GM12878 (cell line): ENCODE measurements at regions not wholly inside any gene's neighbourhood (a gene's known extent, or its start where the extent isn't known, plus 50 kb on each side); places are given as distances from the start of the nearest gene placed in this dataset.

Experiments
- ATAC-seq: fragments of 200-7000 bp; cut with Tn5 transposase; 3 replicates; pipeline ENCODE4 v1.9.1; 2020; ENCODE audit warnings: mild to moderate bottlenecking, moderate library complexity
- BruUV-seq: library from RNA; stranded (reverse); fragments of 400-500 nt; replicated peaks from 2 replicates; lab custom pipeline; 2021; lab: Mats Ljungman, UMichigan
- CTCF ChIA-PET: fragments of 300-600 bp; sonication (Branson Sonifier 250); formaldehyde crosslinking; extraction: SDS; loops from one replicate; lab custom pipeline; 2021; ENCODE audit warnings: inconsistent platforms; lab: Yijun Ruan, JAX
- POLR2A ChIA-PET: fragments of 350-600 bp; formaldehyde crosslinking; extraction: SDS; loops from one replicate; lab custom pipeline; 2021; ENCODE audit warnings: inconsistent platforms; lab: Charles Lee
- RAD21 ChIA-PET: fragments of 300-600 bp; sonication (Branson Sonifier 250); formaldehyde crosslinking; loops from one replicate; lab custom pipeline; 2023; ENCODE audit warnings: antibody characterized with exemption; ENCODE audit not compliant: unreplicated experiment; lab: Charles Lee
- SMC1A ChIA-PET: fragments of 300-600 bp; sonication (Branson Sonifier 250); formaldehyde crosslinking; loops from one replicate; lab custom pipeline; 2023; ENCODE audit not compliant: unreplicated experiment, uncharacterized antibody; lab: Charles Lee
- DNase-seq: peaks from one replicate; pipeline ENCODE4 v3.0.0-alpha.2; 2011; ENCODE audit warnings: low read depth, low spot score
- FAIRE-seq: peaks from 3 replicates; lab custom pipeline; 2011; peaks lifted over from hg19 to GRCh38; lab: Jason Lieb, UNC
- H2AFZ ChIP-seq: 2 replicates; pipeline ENCODE4 v1.6.0; 2011; ENCODE audit warnings: low read depth, low read length, control low read depth; ENCODE audit not compliant: control insufficient read depth
- H3K27ac ChIP-seq: 2 replicates; pipeline ENCODE4 v1.5.1; 2011; ENCODE audit warnings: control low read depth; ENCODE audit not compliant: control insufficient read depth, insufficient read depth
- H3K27me3 ChIP-seq, 2 experiments: replicated peaks in 1 of 2; 2 replicates each; pipeline versions ENCODE4 v1.6.0 to v1.6.1; 2011; ENCODE audit warnings: low read length in 1 of 2; ENCODE audit not compliant: control insufficient read depth in 2 of 2, insufficient read depth in 2 of 2
- H3K36me3 ChIP-seq, 2 experiments: 2 replicates each; pipeline ENCODE4 v1.5.1; 2011; ENCODE audit warnings: low read length in 1 of 2; ENCODE audit not compliant: control insufficient read depth in 2 of 2, insufficient read depth in 2 of 2
- H3K4me1 ChIP-seq: 2 replicates; pipeline ENCODE4 v1.6.1; 2011; ENCODE audit warnings: mild to moderate bottlenecking, low read length, moderate library complexity, mixed read lengths; ENCODE audit not compliant: control insufficient read depth, insufficient read depth
- H3K4me2 ChIP-seq: 2 replicates; pipeline ENCODE4 v1.6.0; 2011; ENCODE audit warnings: control low read depth; ENCODE audit not compliant: control insufficient read depth, insufficient read depth
- H3K4me3 ChIP-seq: fragments of 200-600 bp; sonication (generic); 2 replicates; pipeline ENCODE4 v1.5.1; 2016
- H3K79me2 ChIP-seq: 2 replicates; pipeline ENCODE4 v1.6.0; 2011; ENCODE audit warnings: low read length; ENCODE audit not compliant: control insufficient read depth, insufficient read depth
- H3K9ac ChIP-seq: 2 replicates; pipeline ENCODE4 v1.8.0; 2011; ENCODE audit warnings: low read length, control low read depth, mixed read lengths; ENCODE audit not compliant: control insufficient read depth, insufficient read depth
- H3K9me3 ChIP-seq: replicated peaks from 3 replicates; pipeline ENCODE4 v1.5.1; 2011; ENCODE audit warnings: mild to moderate bottlenecking, low read length; ENCODE audit not compliant: control insufficient read depth, insufficient read depth
- H4K20me1 ChIP-seq: 2 replicates; pipeline ENCODE4 v1.6.0; 2011; ENCODE audit not compliant: control insufficient read depth, insufficient read depth
- ATF7 ChIP-seq: fragments of 450-650 bp; IDR thresholded peaks from 2 replicates; pipeline ENCODE4 v1.6.1; 2016; ENCODE audit warnings: low read depth, mild to moderate bottlenecking
- BHLHE40 ChIP-seq, 2 experiments: fragments of 450-650 bp in 1 of 2; IDR thresholded peaks; 2 replicates each; pipeline ENCODE4 v1.6.1; 2011 to 2017; ENCODE audit warnings: low read depth in 2 of 2, borderline replicate concordance in 1 of 2, improper control_type of control experiment in 1 of 2, low read length in 1 of 2, mild to moderate bottlenecking in 1 of 2
- CHD2 ChIP-seq: IDR thresholded peaks from 2 replicates; pipeline ENCODE4 v1.6.1; 2011; ENCODE audit warnings: low read depth, low read length, improper control_type of control experiment, borderline replicate concordance
- ELK1 ChIP-seq: IDR thresholded peaks from 2 replicates; pipeline ENCODE4 v1.6.1; 2012; ENCODE audit warnings: low read depth, low read length, improper control_type of control experiment
- FOXM1 ChIP-seq: IDR thresholded peaks from 2 replicates; pipeline ENCODE4 v1.6.1; 2012; ENCODE audit warnings: low read depth, mild to moderate bottlenecking, inconsistent platforms, low read length, moderate library complexity
- HDGF ChIP-seq: fragments of 450-650 bp; IDR thresholded peaks from 2 replicates; pipeline ENCODE4 v1.6.1; 2016; ENCODE audit warnings: antibody characterized with exemption
- POU2F2 ChIP-seq: IDR thresholded peaks from 3 replicates; pipeline ENCODE4 v1.6.1; 2011; ENCODE audit warnings: low read depth, mild to moderate bottlenecking, low read length, borderline replicate concordance
- RAD51 ChIP-seq: fragments of 450-650 bp; IDR thresholded peaks from 2 replicates; pipeline ENCODE4 v1.6.1; 2016; ENCODE audit warnings: moderate library complexity, mild to moderate bottlenecking, inconsistent platforms
- SMC3 ChIP-seq: IDR thresholded peaks from 2 replicates; pipeline ENCODE4 v1.6.1; 2011; ENCODE audit warnings: low read length, improper control_type of control experiment, borderline replicate concordance
- SREBF2 ChIP-seq: IDR thresholded peaks from 2 replicates; pipeline ENCODE4 v1.6.1; 2012; ENCODE audit warnings: mild to moderate bottlenecking, low read length
- SRF ChIP-seq, 2 experiments: IDR thresholded peaks; 2 replicates each; pipeline ENCODE4 v1.6.1; 2011; ENCODE audit warnings: low read depth in 2 of 2, low read length in 2 of 2, mild to moderate bottlenecking in 1 of 2, moderate library complexity in 1 of 2
- STAT1 ChIP-seq: fragments of 450-650 bp; conservative IDR thresholded peaks from 2 replicates; pipeline ENCODE4 v1.6.1; 2014; ENCODE audit warnings: antibody characterized with exemption, mild to moderate bottlenecking
- SUPT20H ChIP-seq: IDR thresholded peaks from 2 replicates; pipeline ENCODE4 v1.6.1; 2011; ENCODE audit warnings: low read depth, mild to moderate bottlenecking, low read length, moderate library complexity, borderline replicate concordance; ENCODE audit not compliant: control insufficient read depth
- TBL1XR1 ChIP-seq: IDR thresholded peaks from 2 replicates; pipeline ENCODE4 v1.6.1; 2012; ENCODE audit warnings: low read depth, low read length, improper control_type of control experiment
- WGBS: methylation state at CpG from one replicate; pipeline ENCODE4 v1.1.6; 2016; ENCODE audit warnings: low lambda C conversion rate; ENCODE audit not compliant: insufficient replicate concordance, insufficient coverage; ENCODE audit errors: missing lambda C conversion rate; 5-methylcytosine and 5-hydroxymethylcytosine counted together
- in situ Hi-C: fragments of 300-500 bp; cut with MboI; formaldehyde crosslinking; loops from 9 replicates; pipeline ENCODE4 v1.14.3; 2018; ENCODE audit warnings: mixed read lengths
- intact Hi-C: fragments of 100-400 bp; cut with micrococcal nuclease; formaldehyde crosslinking; loops from one replicate; pipeline ENCODE4 v1.14.2; 2022; ENCODE audit not compliant: unreplicated experiment
- TF ChIP-seq, protein P1 (sequence below): fragments of 450-650 bp; IDR thresholded peaks from 2 replicates; pipeline ENCODE4 v1.6.1; 2017; ENCODE audit warnings: mild to moderate bottlenecking, moderate library complexity
- TF ChIP-seq, protein P2 (sequence below): IDR thresholded peaks from 2 replicates; pipeline ENCODE4 v1.6.1; 2012; ENCODE audit warnings: low read depth, low read length, improper control_type of control experiment
- TF ChIP-seq, protein P3 (sequence below): IDR thresholded peaks from 2 replicates; pipeline ENCODE4 v1.6.1; 2011; ENCODE audit warnings: borderline replicate concordance, low read depth, mild to moderate bottlenecking, moderate library complexity, low read length; ENCODE audit not compliant: insufficient read depth, poor library complexity, severe bottlenecking

DNA sequence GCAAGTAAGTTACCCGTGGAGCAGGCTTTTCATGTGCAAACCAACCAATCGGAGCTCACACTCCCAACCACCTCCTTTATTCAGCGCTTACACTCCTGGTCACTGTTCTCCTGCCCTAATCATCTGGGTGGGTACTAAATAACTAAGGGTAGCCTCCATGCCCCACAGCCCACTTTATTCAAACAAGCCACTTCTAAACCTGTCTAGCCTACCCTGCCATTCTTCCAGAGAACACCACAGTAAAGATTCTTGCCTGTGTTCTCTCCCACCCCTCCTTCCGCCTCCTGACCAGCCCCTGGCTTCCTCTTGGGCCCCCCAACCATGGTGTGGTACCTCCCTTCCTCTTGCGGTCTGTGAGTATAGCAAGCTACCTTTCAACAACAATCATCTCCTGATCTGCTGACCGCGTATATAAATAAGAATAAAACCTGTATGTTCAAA is 581.9 kb downstream of the VRK1 start (continued):
- no peak for TF ChIP-seq FOXM1
- TF ChIP-seq SRF (IDR thresholded peaks at IDR 0.05; ENCODE audit: low read depth in 2 of 2, low read length in 2 of 2), result no peak
- TF ChIP-seq TBL1XR1, result no peak
- no peak for TF ChIP-seq SMC3
- TF ChIP-seq HDGF, result no peak
- TF ChIP-seq STAT1, result no peak
- TF ChIP-seq, protein P1, sequence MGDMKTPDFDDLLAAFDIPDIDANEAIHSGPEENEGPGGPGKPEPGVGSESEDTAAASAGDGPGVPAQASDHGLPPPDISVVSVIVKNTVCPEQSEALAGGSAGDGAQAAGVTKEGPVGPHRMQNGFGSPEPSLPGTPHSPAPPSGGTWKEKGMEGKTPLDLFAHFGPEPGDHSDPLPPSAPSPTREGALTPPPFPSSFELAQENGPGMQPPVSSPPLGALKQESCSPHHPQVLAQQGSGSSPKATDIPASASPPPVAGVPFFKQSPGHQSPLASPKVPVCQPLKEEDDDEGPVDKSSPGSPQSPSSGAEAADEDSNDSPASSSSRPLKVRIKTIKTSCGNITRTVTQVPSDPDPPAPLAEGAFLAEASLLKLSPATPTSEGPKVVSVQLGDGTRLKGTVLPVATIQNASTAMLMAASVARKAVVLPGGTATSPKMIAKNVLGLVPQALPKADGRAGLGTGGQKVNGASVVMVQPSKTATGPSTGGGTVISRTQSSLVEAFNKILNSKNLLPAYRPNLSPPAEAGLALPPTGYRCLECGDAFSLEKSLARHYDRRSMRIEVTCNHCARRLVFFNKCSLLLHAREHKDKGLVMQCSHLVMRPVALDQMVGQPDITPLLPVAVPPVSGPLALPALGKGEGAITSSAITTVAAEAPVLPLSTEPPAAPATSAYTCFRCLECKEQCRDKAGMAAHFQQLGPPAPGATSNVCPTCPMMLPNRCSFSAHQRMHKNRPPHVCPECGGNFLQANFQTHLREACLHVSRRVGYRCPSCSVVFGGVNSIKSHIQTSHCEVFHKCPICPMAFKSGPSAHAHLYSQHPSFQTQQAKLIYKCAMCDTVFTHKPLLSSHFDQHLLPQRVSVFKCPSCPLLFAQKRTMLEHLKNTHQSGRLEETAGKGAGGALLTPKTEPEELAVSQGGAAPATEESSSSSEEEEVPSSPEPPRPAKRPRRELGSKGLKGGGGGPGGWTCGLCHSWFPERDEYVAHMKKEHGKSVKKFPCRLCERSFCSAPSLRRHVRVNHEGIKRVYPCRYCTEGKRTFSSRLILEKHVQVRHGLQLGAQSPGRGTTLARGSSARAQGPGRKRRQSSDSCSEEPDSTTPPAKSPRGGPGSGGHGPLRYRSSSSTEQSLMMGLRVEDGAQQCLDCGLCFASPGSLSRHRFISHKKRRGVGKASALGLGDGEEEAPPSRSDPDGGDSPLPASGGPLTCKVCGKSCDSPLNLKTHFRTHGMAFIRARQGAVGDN, result 0 out of 2 replicates have a peak, but pooled peaks have one; percentile 3
- TF ChIP-seq SUPT20H, result no peak
- TF ChIP-seq CHD2, result no peak

- Histone ChIP-seq H3K27me3 (no peaks in the 10 kb centered on the region), H3K36me3 (no peaks in the 10 kb centered on the region), H3K9ac (no peak overlapping the region), H3K79me2 (no peaks in the 10 kb centered on the region), H3K4me1 (peaks cover 33% of the 10 kb centered on the region), H4K20me1 (no peaks in the 10 kb centered on the region), H3K9me3 (no peaks in the 10 kb centered on the region; the same call in none of the 3 replicates), H3K4me2 (no peak overlapping the region), H2AFZ (no peak overlapping the region), H3K4me3 (no peak overlapping the region), H3K27ac (no peak overlapping the region)
- ATAC-seq (no peak), DNase-seq (no peak), FAIRE-seq (no peak)
- BruUV-seq, result no TSS peak
- ChIA-PET CTCF (interaction anchor here (1.3 to 3.1 kb wide), 3 partner anchors 76 to 81 kb away, joined by 4 to 13 read pairs (median 10); no protein-coding TSS in a partner anchor), SMC1A (interaction anchor here (0.9 to 12.1 kb wide), 9 partner anchors 9 to 82 kb away, joined by 3 to 115 read pairs (median 5); no protein-coding TSS in a partner anchor), POLR2A (interaction anchor here (3.8 kb wide), 1 partner anchor 74 kb away, joined by 16 read pairs; no protein-coding TSS in a partner anchor), RAD21 (interaction anchor here (0.7 to 14.3 kb wide), 5 partner anchors 8 to 78 kb away, joined by 3 to 214 read pairs (median 3); no protein-coding TSS in a partner anchor)
- intact Hi-C loops (loop anchor here (10.0 kb wide), 2 partner anchors 164 to 206 kb away; no protein-coding TSS in a partner anchor), in situ Hi-C loops (no loop called here)
- 48% methylated on average over 7 of the region's 7 CpGs for WGBS
- TF ChIP-seq ELK1 (no peak), BHLHE40 (IDR thresholded peaks at IDR 0.05; ENCODE audit: borderline replicate concordance in 1 of 2, low read depth in 2 of 2, low read length in 1 of 2) (no peak), SREBF2 (no peak), POU2F2 (no peak), ATF7 (no peak), RAD51 (no peak)
- TF ChIP-seq, protein P2, sequence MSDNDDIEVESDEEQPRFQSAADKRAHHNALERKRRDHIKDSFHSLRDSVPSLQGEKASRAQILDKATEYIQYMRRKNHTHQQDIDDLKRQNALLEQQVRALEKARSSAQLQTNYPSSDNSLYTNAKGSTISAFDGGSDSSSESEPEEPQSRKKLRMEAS, result no peak
- TF ChIP-seq, protein P3, sequence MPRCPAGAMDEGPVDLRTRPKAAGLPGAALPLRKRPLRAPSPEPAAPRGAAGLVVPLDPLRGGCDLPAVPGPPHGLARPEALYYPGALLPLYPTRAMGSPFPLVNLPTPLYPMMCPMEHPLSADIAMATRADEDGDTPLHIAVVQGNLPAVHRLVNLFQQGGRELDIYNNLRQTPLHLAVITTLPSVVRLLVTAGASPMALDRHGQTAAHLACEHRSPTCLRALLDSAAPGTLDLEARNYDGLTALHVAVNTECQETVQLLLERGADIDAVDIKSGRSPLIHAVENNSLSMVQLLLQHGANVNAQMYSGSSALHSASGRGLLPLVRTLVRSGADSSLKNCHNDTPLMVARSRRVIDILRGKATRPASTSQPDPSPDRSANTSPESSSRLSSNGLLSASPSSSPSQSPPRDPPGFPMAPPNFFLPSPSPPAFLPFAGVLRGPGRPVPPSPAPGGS, result no peak
Measured at GRCh38 chr14:97380539-97380941, 583.4 kb downstream of the VRK1 start.
